ENCODE measurements at regions not wholly inside any gene's neighbourhood (a gene's known extent, or its start where the extent isn't known, plus 50 kb on each side); places are given as distances from the start of the nearest gene placed in this dataset.

- TF ChIP-seq CTCF (conservative IDR thresholded peaks at IDR 0.05; ENCODE audit: low read depth in 2 of 2) (no peak), EZH2phosphoT487 (IDR thresholded peaks at IDR 0.05; ENCODE audit: unreplicated experiment) (no peak), POLR2AphosphoS5 (IDR thresholded peaks at IDR 0.05; ENCODE audit: low read depth) (no peak), CREB1 (CRISPR knock-in tag; IDR thresholded peaks at IDR 0.05; ENCODE audit: low read depth) (no peak), EZH2 (IDR thresholded peaks at IDR 0.05; ENCODE audit: low read depth, unreplicated experiment) (no peak), REST (IDR thresholded peaks at IDR 0.05; ENCODE audit: unreplicated experiment) (no peak), JUNB (IDR thresholded peaks at IDR 0.05; ENCODE audit: unreplicated experiment) (no peak), STAT1 (IDR thresholded peaks at IDR 0.05; ENCODE audit: unreplicated experiment) (no peak), ZNF462 (CRISPR knock-in tag; IDR thresholded peaks at IDR 0.05) (no peak)
Observed at GRCh38 chr10:130910848-130911247, 400.7 kb downstream of the TCERG1L start.

All from GM23338 (cell line).